ENCODE measurements at regions not wholly inside any gene's neighbourhood (a gene's known extent, or its start where the extent isn't known, plus 50 kb on each side); places are given as distances from the start of the nearest gene placed in this dataset.

DNA sequence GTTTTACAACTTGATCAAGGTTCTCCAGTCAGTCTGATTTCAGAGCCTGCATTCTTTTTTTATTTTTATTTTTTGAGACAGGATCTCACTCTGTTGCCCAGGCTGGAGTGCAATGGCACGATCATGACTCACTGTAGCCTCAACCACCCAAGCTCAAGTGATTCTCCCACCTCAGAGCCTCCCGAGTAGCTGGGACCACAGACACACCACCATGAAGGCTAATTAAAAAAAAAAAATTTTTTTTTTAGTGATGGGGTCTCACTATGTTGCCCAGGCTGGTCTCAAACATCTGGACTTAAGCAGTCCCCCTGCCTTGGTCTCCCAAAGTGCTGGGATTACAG, 117.2 kb upstream of the NAV2 start:
- no peak for DNase-seq

- DNase-seq: no peak
Observed at GRCh38 chr11:19594326-19594725, 118.3 kb upstream of the NAV2 start.

DNA sequence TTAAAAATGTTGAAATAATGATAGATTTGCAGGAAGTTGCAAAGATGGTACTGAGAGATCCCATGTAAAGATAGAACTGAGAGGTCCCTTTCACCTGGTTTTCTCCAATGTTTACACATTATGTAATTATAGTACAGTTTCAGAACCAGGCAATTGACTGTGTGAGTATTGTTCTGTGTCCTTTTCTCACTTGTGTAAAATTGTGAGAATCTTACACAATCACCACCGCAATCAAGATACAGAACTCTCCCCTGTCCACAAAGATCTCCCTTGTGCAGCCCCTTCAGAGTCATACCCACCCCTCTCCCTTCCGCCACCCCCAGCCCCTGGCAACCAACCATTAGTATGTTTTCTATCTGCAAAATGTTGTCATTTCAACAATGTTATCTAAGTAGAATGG, 119.8 kb upstream of the NAV2 start:
- no peak for DNase-seq

DNA sequence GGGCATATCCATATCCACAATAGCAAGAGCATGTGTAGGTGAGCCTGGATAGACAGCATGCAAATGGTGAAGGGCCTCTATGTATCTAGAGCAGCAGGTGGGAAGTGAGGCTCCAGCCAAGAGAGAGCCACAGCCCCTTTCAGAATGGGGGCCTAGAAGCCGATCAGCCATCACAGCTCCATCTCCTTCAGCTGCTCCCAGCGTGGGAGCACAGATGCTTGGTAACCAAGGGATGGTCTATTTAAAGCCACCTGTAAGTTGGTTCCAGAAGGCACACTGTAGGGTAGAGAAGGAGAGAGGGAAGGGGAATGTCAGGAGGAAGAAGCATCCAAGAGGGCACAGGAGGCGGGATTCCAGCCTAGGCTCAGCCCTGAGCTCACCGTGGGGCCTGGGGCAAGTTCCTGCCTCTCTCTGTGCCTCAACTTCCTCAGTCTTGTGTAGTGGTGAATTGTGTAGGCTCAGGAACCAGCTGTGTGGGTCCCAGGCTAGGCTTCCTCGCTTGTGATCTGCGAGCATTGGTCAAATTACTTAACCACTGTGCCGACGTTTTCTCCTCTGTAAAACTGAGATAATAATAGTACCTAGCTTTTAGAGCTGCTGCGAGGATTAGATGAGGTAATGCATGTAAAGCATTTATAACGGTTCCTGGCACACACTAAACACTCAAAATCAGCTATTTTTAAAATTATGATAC, 122.9 kb upstream of the NAV2 start:
- DNase-seq: no peak

DNA sequence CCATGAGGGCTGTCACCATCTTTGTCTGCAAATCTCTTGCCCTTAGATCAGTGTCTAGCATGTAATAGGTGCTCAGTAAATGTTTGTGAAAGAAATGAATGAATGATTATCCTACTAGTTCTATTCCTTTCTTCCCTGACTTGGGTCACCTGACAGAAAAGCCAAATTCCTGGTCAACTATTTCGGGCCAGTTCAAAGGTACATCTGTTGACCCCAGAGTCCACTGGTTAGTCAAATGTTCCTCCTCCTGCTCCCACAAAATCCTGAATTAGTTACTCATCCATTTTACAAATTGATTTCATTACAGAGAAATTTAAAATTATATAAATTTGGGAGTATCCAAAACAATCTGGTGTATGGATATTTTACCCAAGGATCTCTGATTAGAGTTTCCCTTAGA, 124.7 kb upstream of the NAV2 start:
- no peak for DNase-seq

DNA sequence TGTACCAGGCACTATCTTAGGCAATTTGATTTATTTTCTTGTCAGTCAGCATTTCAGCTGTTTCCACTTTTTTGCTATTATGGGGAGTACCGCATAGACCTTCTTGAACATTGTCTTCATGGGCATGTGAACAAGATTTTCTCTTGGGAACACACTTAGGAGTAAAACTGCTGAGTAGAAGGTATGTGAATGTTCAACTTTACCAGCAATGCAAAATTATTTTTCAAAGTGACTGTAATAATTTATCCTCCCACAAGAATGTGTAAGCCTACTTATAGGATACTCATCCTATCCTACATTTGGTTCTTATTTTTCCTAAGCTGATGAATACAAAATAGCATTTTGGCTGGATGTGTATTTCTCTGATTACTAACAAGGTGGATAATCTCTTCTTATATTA, 132.0 kb upstream of the NAV2 start:
- DNase-seq: no peak

GRCh38 chr11:19579957-19580356, 132.7 kb upstream of the NAV2 start:
- DNase-seq: no peak

DNA sequence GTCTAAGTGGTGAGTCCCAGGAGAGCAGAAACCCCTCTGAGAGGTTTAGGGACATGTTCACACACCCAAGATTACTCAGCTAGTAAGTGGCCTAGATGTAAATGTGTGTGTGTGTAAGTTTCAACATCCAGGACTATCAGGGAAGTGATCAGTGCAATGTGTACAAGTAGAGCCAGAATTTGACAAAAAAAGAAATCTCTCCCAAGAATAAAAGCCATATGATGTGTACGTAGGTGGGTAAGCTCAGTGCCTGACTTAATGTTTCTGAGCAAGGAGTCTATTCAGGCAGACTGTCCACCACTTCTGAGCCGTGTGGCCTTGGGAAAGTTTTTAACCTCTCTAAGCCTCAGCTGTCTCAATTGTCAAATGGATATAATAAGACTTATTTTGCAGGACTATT, 133.8 kb upstream of the NAV2 start:
- no peak for DNase-seq

DNA sequence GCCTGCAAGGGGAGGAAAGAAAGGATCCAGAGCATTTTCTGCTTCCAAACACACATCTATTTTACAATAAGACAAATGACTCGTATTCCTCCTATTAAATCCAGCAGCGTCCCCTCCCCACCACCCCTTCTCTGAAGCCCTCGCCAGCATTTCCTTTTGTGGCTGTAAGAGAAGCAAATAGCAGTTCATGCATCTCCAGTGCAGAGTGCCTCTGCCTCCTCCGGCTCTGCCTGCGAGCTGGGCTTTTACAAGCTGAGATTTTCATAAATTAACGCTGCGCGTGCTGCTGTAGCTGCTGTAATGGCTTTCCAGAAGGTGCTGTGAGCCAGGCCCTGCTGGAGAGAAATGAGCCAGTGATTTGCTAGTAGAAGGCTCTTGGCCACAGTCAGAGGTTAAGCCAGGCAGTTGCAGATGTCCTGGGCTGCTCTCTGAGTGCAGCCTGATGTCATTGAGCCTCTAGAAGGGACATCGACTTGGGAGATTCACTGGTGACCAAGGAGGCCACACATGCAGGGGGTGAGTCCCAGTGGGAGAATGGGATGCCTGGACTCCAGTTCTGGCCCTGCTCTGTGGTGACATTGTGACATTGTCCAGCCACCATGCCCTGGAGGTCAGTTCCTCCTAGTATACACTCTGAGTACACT, 134.5 kb upstream of the NAV2 start:
- no peak for DNase-seq

GRCh38 chr11:19577391-19577975, 135.2 kb upstream of the NAV2 start:
- DNase-seq: no peak

DNA sequence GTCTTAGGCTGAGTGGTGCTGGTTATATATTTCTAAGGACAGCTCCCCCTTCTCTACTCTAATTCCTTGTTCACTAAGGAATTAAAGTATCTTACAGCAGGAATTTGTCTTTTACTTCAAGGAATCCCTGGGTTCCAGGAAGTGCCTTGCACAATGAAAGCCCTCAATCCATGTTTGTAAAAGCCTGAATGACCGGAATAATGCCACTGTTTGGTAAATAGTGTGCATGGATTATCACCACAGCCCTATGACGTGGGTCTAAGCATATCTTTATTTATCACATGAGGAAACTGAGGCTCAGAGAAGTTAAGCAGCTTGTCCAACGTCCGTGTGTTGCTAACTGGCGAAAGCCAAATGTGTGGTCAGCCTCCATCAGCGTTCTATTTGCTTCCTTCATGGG, 135.7 kb upstream of the NAV2 start:
- no peak for DNase-seq

GRCh38 chr11:19576054-19576453, 136.6 kb upstream of the NAV2 start:
- DNase-seq: no peak

- DNase-seq: no peak
Observed at GRCh38 chr11:19574916-19575315, 137.7 kb upstream of the NAV2 start.

GRCh38 chr11:19573666-19574065, 139.0 kb upstream of the NAV2 start:
- DNase-seq: no peak

- no peak for DNase-seq
Observed at GRCh38 chr11:19571906-19572305, 140.7 kb upstream of the NAV2 start.

DNA sequence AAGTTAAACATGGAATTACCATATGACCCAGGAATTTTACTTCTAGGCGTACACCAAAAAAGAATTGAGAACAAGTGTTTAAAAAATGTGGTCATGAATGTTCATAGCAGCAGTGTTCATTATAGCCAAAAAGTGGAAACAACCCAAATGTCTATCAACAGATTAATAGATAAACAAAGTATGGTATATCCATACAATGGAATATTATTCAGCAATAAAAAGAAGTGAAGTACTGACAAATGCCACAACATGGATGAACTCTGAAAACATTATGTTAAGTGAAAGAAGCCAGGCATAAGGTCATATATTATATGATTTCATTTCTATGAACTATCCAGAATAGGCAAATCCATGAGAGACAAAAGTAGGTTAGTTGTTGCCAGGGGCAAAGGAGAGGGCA, 141.7 kb upstream of the NAV2 start:
- DNase-seq: no peak

- no peak for DNase-seq
Observed at GRCh38 chr11:19567996-19568395, 144.6 kb upstream of the NAV2 start.

DNA sequence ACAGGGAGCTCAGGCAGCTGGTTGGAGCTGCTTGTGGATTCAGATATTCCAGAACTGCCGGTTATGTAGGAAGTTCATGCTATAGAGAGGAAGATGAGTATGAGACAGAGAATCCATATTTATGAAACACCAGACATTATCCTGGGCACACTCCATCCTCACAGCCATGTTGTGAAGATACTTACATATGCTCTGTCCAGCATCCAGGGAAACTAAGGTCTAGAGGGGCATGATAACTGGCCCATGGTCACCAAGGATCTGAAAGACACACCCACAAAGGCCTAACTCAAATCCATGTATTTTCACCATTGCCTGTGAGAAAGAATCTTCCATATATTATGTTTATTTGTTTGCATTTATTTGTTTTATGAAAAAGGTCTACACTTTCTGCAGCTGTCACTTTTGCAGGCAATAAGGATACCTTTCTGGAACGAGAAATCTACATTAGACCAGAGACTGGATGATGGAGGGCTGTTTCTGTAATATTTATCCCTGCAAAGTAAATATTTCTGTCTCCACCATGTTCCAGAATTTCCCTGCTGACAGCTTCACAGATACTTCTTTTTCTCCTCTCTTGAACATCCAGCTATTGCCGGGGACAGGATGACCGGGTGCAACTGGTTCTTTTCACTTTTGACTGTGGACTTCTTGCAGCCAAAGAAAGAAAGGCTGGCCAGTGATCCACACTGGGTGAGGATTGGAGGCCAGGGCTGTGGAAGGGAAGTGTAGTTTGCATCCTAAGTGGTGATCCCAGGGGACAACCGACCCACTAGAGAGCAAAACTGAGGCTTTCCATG, 145.9 kb upstream of the NAV2 start:
- no peak for DNase-seq

GRCh38 chr11:19565639-19566038, 147.0 kb upstream of the NAV2 start:
- DNase-seq: no peak

GRCh38 chr11:19562156-19562555, 150.5 kb upstream of the NAV2 start:
- DNase-seq: no peak

- DNase-seq: no peak
Observed at GRCh38 chr11:19561011-19561410, 151.6 kb upstream of the NAV2 start.

DNA sequence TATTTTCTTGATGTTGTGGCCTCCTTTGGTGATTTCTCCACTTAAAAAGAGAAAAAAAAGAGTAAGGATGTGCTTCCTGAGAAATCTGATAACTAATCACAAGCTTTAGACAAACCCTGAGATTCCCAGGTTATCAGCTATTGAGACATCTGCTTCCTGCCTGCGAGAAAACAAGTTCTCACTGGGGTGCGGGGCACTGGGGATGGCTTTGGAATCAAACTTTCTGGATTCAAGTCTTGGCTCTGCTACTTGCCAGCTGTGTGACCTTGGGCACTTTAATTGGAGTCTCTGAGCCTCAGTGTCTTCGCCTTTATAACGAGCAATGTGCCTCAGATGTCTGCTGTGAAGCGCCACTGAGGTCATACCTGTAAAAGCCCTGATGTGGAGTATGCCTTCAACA, 152.5 kb upstream of the NAV2 start:
- no peak for DNase-seq

DNA sequence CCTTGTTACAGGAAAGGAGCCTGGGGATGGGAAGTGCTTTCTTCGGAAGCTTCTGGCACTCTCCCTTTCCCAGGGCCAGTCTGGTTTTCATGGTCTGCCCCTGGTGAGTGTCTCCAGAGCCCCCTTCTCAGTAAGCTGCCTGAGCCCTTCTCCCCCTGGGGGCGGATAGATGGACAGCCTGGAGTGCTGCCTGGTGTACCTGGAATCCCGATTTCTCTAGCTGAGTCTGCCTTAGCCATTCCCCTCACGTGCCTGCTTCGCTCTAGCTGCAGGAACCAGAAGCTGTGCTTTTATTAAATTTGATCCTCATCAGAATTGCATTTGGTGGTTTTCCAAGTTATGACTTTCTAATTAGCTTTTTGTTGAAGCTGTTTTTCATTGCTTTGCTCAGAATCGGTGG, 152.9 kb upstream of the NAV2 start:
- no peak for DNase-seq

Measured in T-helper 1 cell (primary cell).